ENCODE measurements at regions not wholly inside any gene's neighbourhood (a gene's known extent, or its start where the extent isn't known, plus 50 kb on each side); places are given as distances from the start of the nearest gene placed in this dataset.

- H3K79me1 ChIP-seq (ENCODE audit: low read depth in 1 of 2, low read length in 2 of 2), result no peaks in the 10 kb centered on the region
- H3K23ac ChIP-seq (ENCODE audit: low read depth, low read length), result no peak overlapping the region
- H2BK5ac ChIP-seq (ENCODE audit: low read depth, low read length, poor library complexity, severe bottlenecking), result no peak overlapping the region
- H3K36me3 ChIP-seq (ENCODE audit: control insufficient read depth, insufficient read depth, low read length), result no peaks in the 10 kb centered on the region
- H3K4ac ChIP-seq (ENCODE audit: low read depth, low read length), result no peak overlapping the region
- in situ Hi-C loops (cut with MboI; ENCODE audit: low sequenced_read_pairs), result no loop called here
- no peak overlapping the region for H3K56ac ChIP-seq (ENCODE audit: extremely low read depth, insufficient read depth, low read length)
- ChIA-PET POLR2A (ENCODE audit: unreplicated experiment) (no interaction called here), CTCF (no interaction called here)
- H3K9me3 ChIP-seq (ENCODE audit: control insufficient read depth, insufficient read depth, low read length), result peaks cover 15% of the 10 kb centered on the region
- ATAC-seq (ENCODE audit: low read depth) (no peak), DNase-seq (no peak)
- dilution Hi-C loops (cut with HindIII; ENCODE audit: low sequenced_read_pairs, unreplicated experiment), result no loop called here
- no TSS peak for BruUV-seq (replicated peaks)
- no peak overlapping the region for H2BK20ac ChIP-seq (ENCODE audit: low read depth, low read length)
- H4K5ac ChIP-seq (ENCODE audit: low read depth, low read length), result no peak overlapping the region
- H2BK120ac ChIP-seq (ENCODE audit: low read depth, low read length), result no peak overlapping the region
- H2AK5ac ChIP-seq (ENCODE audit: low read depth, low read length), result no peak overlapping the region
- TF ChIP-seq USF2 (IDR thresholded peaks at IDR 0.05; ENCODE audit: low read depth, low read length) (no peak), NFE2L2 (IDR thresholded peaks at IDR 0.05; ENCODE audit: low read depth, low read length) (no peak), ELK1 (IDR thresholded peaks at IDR 0.05; ENCODE audit: borderline replicate concordance, low read depth, low read length) (no peak), BHLHE40 (IDR thresholded peaks at IDR 0.05; ENCODE audit: low read depth, low read length) (no peak), MAZ (IDR thresholded peaks at IDR 0.05; ENCODE audit: borderline replicate concordance, low read depth, low read length) (no peak)
- no peaks in the 10 kb centered on the region for H3K27me3 ChIP-seq (ENCODE audit: control insufficient read depth, insufficient read depth, low read length)
- no peaks in the 10 kb centered on the region for H4K20me1 ChIP-seq (ENCODE audit: insufficient read depth, low read length)
- H3K4me3 ChIP-seq (ENCODE audit: insufficient read depth, low read depth, low read length), result no peak overlapping the region
- no peak overlapping the region for H4K8ac ChIP-seq (ENCODE audit: low read depth in 2 of 2, low read length in 2 of 2)
- H3K9ac ChIP-seq (ENCODE audit: low read depth, low read length), result no peak overlapping the region
- no peak overlapping the region for H2BK15ac ChIP-seq (ENCODE audit: low read depth, low read length)
- no peak overlapping the region for H3K14ac ChIP-seq (replicated peaks; ENCODE audit: low read depth, low read length)
- H3K4me1 ChIP-seq (ENCODE audit: control insufficient read depth, insufficient read depth, low read length), result no peaks in the 10 kb centered on the region
- WGBS, 2 experiments (ENCODE audit: extremely low coverage in 2 of 2, insufficient read length in 1 of 2), result no CpG with 5 or more reads among the region's 4 CpGs
- no peak overlapping the region for H3K18ac ChIP-seq (ENCODE audit: low read depth, low read length)
- no peak overlapping the region for H2AK9ac ChIP-seq (replicated peaks; ENCODE audit: low read depth, low read length, poor library complexity)
- intact Hi-C loops (cut with micrococcal nuclease), result no loop called here
- no peak overlapping the region for H3K4me2 ChIP-seq (ENCODE audit: low read depth, low read length)
- H4K91ac ChIP-seq (ENCODE audit: insufficient read depth, low read depth, low read length), result no peak overlapping the region
- H3K9me1 ChIP-seq (ENCODE audit: insufficient read depth, low read length), result no peaks in the 10 kb centered on the region
- no peak overlapping the region for H3K27ac ChIP-seq (ENCODE audit: insufficient read depth, low read length)
- no peak overlapping the region for H2AFZ ChIP-seq (replicated peaks; ENCODE audit: low read length, poor library complexity)
Observed at GRCh38 chr22:48284671-48285070, 1522.2 kb downstream of the TBC1D22A start.

Data from IMR-90 (cell line).